ENCODE measurements at regions not wholly inside any gene's neighbourhood (a gene's known extent, or its start where the extent isn't known, plus 50 kb on each side); places are given as distances from the start of the nearest gene placed in this dataset.

DNA sequence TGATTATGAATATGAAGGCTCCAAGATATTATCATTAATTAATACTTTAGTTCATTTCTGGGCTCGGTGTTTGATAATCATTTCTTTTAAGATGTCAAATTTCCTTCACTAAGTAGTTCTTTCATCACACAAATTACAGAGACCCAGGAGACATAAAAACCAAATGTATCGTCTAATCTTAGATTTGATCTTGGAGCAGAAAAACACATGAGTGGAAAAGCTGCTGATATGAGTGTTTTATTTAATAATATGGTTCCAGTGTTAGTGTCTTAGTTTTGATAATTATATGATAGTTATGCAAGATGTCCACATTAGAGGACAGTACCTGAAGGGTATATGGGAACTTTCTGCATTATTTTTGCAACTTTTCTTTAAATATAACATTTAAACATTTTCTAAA lies 494.5 kb upstream of the RAG2 start:
- Histone ChIP-seq H3K36me3 (ENCODE audit: control insufficient read depth, insufficient read depth, low read length) (no peaks in the 10 kb centered on the region), H3K9me3 (ENCODE audit: control insufficient read depth, low read length) (no peaks in the 10 kb centered on the region), H3K4me3 (ENCODE audit: extremely low read depth, insufficient read depth, low read length, poor library complexity, severe bottlenecking) (no peak overlapping the region), H3K27ac (ENCODE audit: low read depth, low read length, severe bottlenecking) (no peak overlapping the region), H3K4me1 (ENCODE audit: control insufficient read depth, insufficient read depth, low read length, poor library complexity, severe bottlenecking) (no peaks in the 10 kb centered on the region)
- WGBS, 2 experiments (ENCODE audit: insufficient coverage in 2 of 2): 100% methylated on average over 1 of the region's 2 CpGs; no CpG with 5 or more reads in 1 of the 2 experiments

DNA sequence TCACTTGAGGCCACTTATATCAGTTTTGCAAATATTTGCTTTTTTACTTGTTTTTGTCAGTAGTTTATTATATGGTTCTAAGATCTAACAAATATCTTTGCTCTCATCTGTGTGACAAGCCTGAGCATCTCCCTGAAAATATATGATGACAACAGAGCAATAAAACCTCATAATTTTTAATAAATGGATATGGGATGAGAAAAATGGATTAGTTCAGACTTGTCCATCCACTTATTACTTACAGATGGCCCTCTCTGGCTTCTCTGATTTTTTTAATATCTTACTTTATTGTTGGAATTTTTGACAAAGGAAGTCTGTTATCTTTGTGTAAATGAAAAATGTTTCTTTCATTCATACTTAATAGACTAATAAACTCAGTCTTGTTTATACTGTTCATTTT lies 491.4 kb upstream of the RAG2 start:
- Histone ChIP-seq H3K27ac (ENCODE audit: low read depth, low read length, severe bottlenecking) (no peak overlapping the region), H3K36me3 (ENCODE audit: control insufficient read depth, insufficient read depth, low read length) (no peaks in the 10 kb centered on the region), H3K4me1 (ENCODE audit: control insufficient read depth, insufficient read depth, low read length, poor library complexity, severe bottlenecking) (no peaks in the 10 kb centered on the region), H3K4me3 (ENCODE audit: extremely low read depth, insufficient read depth, low read length, poor library complexity, severe bottlenecking) (no peak overlapping the region), H3K9me3 (ENCODE audit: control insufficient read depth, low read length) (no peaks in the 10 kb centered on the region)

- H3K4me1 ChIP-seq (ENCODE audit: control insufficient read depth, insufficient read depth, low read length, poor library complexity, severe bottlenecking): no peaks in the 10 kb centered on the region
- H3K9me3 ChIP-seq (ENCODE audit: control insufficient read depth, low read length): no peaks in the 10 kb centered on the region
- no peaks in the 10 kb centered on the region for H3K36me3 ChIP-seq (ENCODE audit: control insufficient read depth, insufficient read depth, low read length)
- no peak overlapping the region for H3K4me3 ChIP-seq (ENCODE audit: extremely low read depth, insufficient read depth, low read length, poor library complexity, severe bottlenecking)
- no peak overlapping the region for H3K27ac ChIP-seq (ENCODE audit: low read depth, low read length, severe bottlenecking)
Observed at GRCh38 chr11:37088573-37088910, 490.5 kb upstream of the RAG2 start.

- Histone ChIP-seq H3K4me1 (ENCODE audit: control insufficient read depth, insufficient read depth, low read length, poor library complexity, severe bottlenecking) (no peaks in the 10 kb centered on the region), H3K36me3 (ENCODE audit: control insufficient read depth, insufficient read depth, low read length) (no peaks in the 10 kb centered on the region), H3K27ac (ENCODE audit: low read depth, low read length, severe bottlenecking) (no peak overlapping the region), H3K9me3 (ENCODE audit: control insufficient read depth, low read length) (no peaks in the 10 kb centered on the region), H3K4me3 (ENCODE audit: extremely low read depth, insufficient read depth, low read length, poor library complexity, severe bottlenecking) (no peak overlapping the region)
- no CpG with 5 or more reads among the region's 6 CpGs for WGBS, 2 experiments (ENCODE audit: insufficient coverage in 2 of 2)
Observed at GRCh38 chr11:37087650-37088572, 489.9 kb upstream of the RAG2 start.

DNA sequence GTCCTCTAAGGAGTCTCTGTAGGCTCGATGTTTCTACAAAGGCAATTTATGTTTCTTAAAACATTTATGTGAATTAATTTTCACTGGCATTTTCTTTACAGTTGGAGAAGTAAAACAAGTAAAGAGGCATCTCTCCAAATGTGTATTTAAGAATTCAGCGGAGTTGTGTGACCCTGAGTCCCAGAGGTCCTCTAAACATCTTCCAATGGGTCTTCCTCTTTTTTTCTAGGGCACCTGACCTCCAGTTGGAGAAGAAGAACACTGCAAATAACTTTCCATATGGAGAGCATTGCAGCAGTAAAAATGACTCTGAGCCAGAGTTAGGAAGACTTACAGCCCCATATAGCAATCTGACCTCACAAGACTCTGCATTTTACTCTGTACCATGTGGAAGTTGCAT lies 480.5 kb upstream of the RAG2 start:
- no peaks in the 10 kb centered on the region for H3K9me3 ChIP-seq (ENCODE audit: control insufficient read depth, low read length)
- H3K27ac ChIP-seq (ENCODE audit: low read depth, low read length, severe bottlenecking): no peak overlapping the region
- no peaks in the 10 kb centered on the region for H3K36me3 ChIP-seq (ENCODE audit: control insufficient read depth, insufficient read depth, low read length)
- H3K4me3 ChIP-seq (ENCODE audit: extremely low read depth, insufficient read depth, low read length, poor library complexity, severe bottlenecking): no peak overlapping the region
- WGBS, 2 experiments (ENCODE audit: insufficient coverage in 2 of 2): 100% methylated on average over 1 of the region's 2 CpGs
- H3K4me1 ChIP-seq (ENCODE audit: control insufficient read depth, insufficient read depth, low read length, poor library complexity, severe bottlenecking): no peaks in the 10 kb centered on the region

DNA sequence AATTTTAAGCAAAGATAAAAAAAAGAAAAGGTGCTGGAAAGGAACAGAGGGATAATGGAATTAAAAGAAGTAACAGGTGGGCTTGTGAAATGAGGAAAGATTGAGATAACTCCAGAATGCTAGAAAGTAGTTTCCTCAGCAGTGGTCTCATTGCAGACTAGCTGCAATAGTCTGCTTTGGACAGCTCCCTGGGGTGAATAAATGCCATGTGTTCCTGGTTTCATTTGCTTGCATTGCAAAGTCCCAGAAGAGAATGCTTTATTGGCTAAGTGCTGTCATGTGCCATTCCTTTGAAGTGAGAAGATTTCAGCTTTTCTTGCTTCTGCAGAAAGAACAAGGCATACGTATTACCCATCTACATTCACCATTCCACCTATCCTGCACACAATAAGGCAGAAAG lies 478.8 kb upstream of the RAG2 start:
- no peaks in the 10 kb centered on the region for H3K9me3 ChIP-seq (ENCODE audit: control insufficient read depth, low read length)
- H3K4me1 ChIP-seq (ENCODE audit: control insufficient read depth, insufficient read depth, low read length, poor library complexity, severe bottlenecking): no peaks in the 10 kb centered on the region
- H3K36me3 ChIP-seq (ENCODE audit: control insufficient read depth, insufficient read depth, low read length): no peaks in the 10 kb centered on the region
- WGBS, 2 experiments (ENCODE audit: insufficient coverage in 2 of 2): no CpG with 5 or more reads among the region's 1 CpG
- no peak overlapping the region for H3K27ac ChIP-seq (ENCODE audit: low read depth, low read length, severe bottlenecking)
- no peak overlapping the region for H3K4me3 ChIP-seq (ENCODE audit: extremely low read depth, insufficient read depth, low read length, poor library complexity, severe bottlenecking)

DNA sequence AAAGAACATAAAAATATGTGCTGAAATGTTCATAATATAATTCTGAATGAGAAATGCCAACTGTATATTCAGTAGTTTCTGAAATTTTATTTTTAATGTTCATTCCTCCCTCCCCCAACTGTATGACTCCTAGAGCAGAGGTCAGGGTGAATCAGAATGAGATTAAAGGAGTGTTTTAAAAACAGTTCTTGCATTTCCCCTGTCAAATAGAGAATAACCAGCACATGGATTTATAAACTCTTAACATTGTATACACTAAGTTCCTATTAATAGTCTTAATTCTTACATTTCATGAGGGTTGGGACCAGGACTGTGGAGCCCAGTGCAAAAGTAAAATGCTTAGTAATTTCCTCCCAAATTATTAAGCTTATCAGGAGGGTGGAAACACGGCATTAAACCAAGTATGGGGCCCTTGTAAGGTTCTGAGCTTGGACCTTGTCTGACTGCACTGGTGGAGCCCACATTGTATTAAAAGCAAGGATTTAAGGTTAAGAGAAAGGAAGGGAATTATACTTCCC lies 474.6 kb upstream of the RAG2 start:
- Histone ChIP-seq H3K9me3 (ENCODE audit: control insufficient read depth, low read length) (no peaks in the 10 kb centered on the region), H3K27ac (ENCODE audit: low read depth, low read length, severe bottlenecking) (no peak overlapping the region), H3K4me1 (ENCODE audit: control insufficient read depth, insufficient read depth, low read length, poor library complexity, severe bottlenecking) (no peaks in the 10 kb centered on the region), H3K4me3 (ENCODE audit: extremely low read depth, insufficient read depth, low read length, poor library complexity, severe bottlenecking) (no peak overlapping the region), H3K36me3 (ENCODE audit: control insufficient read depth, insufficient read depth, low read length) (no peaks in the 10 kb centered on the region)
- WGBS, 2 experiments (ENCODE audit: insufficient coverage in 2 of 2): no CpG with 5 or more reads among the region's 1 CpG

DNA sequence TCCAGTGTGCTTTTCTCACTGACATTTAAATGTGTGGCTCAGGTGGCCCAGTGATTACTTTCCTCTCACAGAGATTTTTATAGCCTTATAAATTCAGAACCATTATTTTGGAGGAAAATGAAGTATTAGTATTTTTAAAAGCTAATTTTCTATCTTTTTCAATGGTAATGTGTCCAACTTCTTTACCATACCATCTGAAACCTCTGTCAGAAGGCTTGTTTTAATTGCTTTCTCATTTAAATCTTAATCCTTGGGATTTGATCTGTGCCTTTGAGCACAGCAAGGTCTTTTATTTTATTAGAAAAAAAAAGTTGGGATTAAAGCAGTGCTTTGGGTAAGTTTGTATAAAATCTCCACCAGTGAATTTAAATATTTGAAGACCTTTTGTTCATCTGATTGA lies 452.3 kb upstream of the RAG2 start:
- no peak overlapping the region for H3K4me3 ChIP-seq (ENCODE audit: extremely low read depth, insufficient read depth, low read length, poor library complexity, severe bottlenecking)
- no peaks in the 10 kb centered on the region for H3K36me3 ChIP-seq (ENCODE audit: control insufficient read depth, insufficient read depth, low read length)
- H3K4me1 ChIP-seq (ENCODE audit: control insufficient read depth, insufficient read depth, low read length, poor library complexity, severe bottlenecking): no peaks in the 10 kb centered on the region
- no peak overlapping the region for H3K27ac ChIP-seq (ENCODE audit: low read depth, low read length, severe bottlenecking)
- H3K9me3 ChIP-seq (ENCODE audit: control insufficient read depth, low read length): no peaks in the 10 kb centered on the region

GRCh38 chr11:37040921-37041320 lies 442.9 kb upstream of the RAG2 start:
- H3K36me3 ChIP-seq (ENCODE audit: control insufficient read depth, insufficient read depth, low read length): no peaks in the 10 kb centered on the region
- no peak overlapping the region for H3K27ac ChIP-seq (ENCODE audit: low read depth, low read length, severe bottlenecking)
- no peaks in the 10 kb centered on the region for H3K9me3 ChIP-seq (ENCODE audit: control insufficient read depth, low read length)
- H3K4me1 ChIP-seq (ENCODE audit: control insufficient read depth, insufficient read depth, low read length, poor library complexity, severe bottlenecking): no peaks in the 10 kb centered on the region
- no peak overlapping the region for H3K4me3 ChIP-seq (ENCODE audit: extremely low read depth, insufficient read depth, low read length, poor library complexity, severe bottlenecking)

GRCh38 chr11:37038911-37039310 lies 440.9 kb upstream of the RAG2 start:
- Histone ChIP-seq H3K27ac (ENCODE audit: low read depth, low read length, severe bottlenecking) (no peak overlapping the region), H3K9me3 (ENCODE audit: control insufficient read depth, low read length) (no peaks in the 10 kb centered on the region), H3K36me3 (ENCODE audit: control insufficient read depth, insufficient read depth, low read length) (no peaks in the 10 kb centered on the region), H3K4me3 (ENCODE audit: extremely low read depth, insufficient read depth, low read length, poor library complexity, severe bottlenecking) (no peak overlapping the region), H3K4me1 (ENCODE audit: control insufficient read depth, insufficient read depth, low read length, poor library complexity, severe bottlenecking) (no peaks in the 10 kb centered on the region)
- WGBS, 2 experiments (ENCODE audit: insufficient coverage in 2 of 2): no CpG with 5 or more reads among the region's 3 CpGs

GRCh38 chr11:37026741-37027140 lies 428.7 kb upstream of the RAG2 start:
- Histone ChIP-seq H3K9me3 (ENCODE audit: control insufficient read depth, low read length) (no peaks in the 10 kb centered on the region), H3K4me1 (ENCODE audit: control insufficient read depth, insufficient read depth, low read length, poor library complexity, severe bottlenecking) (no peaks in the 10 kb centered on the region), H3K4me3 (ENCODE audit: extremely low read depth, insufficient read depth, low read length, poor library complexity, severe bottlenecking) (no peak overlapping the region), H3K36me3 (ENCODE audit: control insufficient read depth, insufficient read depth, low read length) (no peaks in the 10 kb centered on the region), H3K27ac (ENCODE audit: low read depth, low read length, severe bottlenecking) (no peak overlapping the region)
- 71 to 92% methylated on average over 1 to 2 of the region's 5 CpGs for WGBS, 2 experiments (ENCODE audit: insufficient coverage in 2 of 2)
